ENCODE measurements at regions not wholly inside any gene's neighbourhood (a gene's known extent, or its start where the extent isn't known, plus 50 kb on each side); places are given as distances from the start of the nearest gene placed in this dataset.

GRCh38 chr9:1261879-1262766 lies 212.0 kb downstream of the DMRT2 start:
- TF ChIP-seq CTCF (IDR thresholded peaks at IDR 0.05; ENCODE audit: poor library complexity, severe bottlenecking) (no peak), EZH2 (IDR thresholded peaks at IDR 0.05; ENCODE audit: borderline replicate concordance, insufficient read depth, low read length, poor library complexity, severe bottlenecking) (no peak), EP300 (conservative IDR thresholded peaks at IDR 0.05; ENCODE audit: poor library complexity, severe bottlenecking) (no peak)

Data from neural cell (in vitro differentiated cells).